Naive B cell (primary cell): ENCODE measurements at regions not wholly inside any gene's neighbourhood (a gene's known extent, or its start where the extent isn't known, plus 50 kb on each side); places are given as distances from the start of the nearest gene placed in this dataset.
"Not testable (repeated sequence)": the region's sequence is repeated elsewhere in the genome, so short reads cannot be mapped to it uniquely, and the experiment has no call there.

Experiments
- ATAC-seq, 2 donors: fragments of 150-1000 bp; cut with Tn5 transposase; 2 replicates each; pipeline ENCODE4 v1.10.0; 2021; ENCODE audit warnings: low read depth in 2 of 2, mild to moderate bottlenecking in 2 of 2, moderate library complexity in 2 of 2
- DNase-seq: peaks from one replicate; pipeline ENCODE4 v3.0.0; 2022
- H3K27ac Mint-ChIP-seq, 6 donors: one replicate each; pipeline ENCODE4 v1.8.0; 2020 to 2022; ENCODE audit warnings: mild to moderate bottlenecking in 6 of 6, mixed read lengths in 6 of 6, moderate library complexity in 5 of 6, inconsistent platforms in 2 of 6
- H3K27me3 Mint-ChIP-seq, 3 donors: one replicate each; pipeline ENCODE4 v1.8.0; 2021 to 2022; ENCODE audit warnings: mixed read lengths in 3 of 3, mild to moderate bottlenecking in 1 of 3
- H3K36me3 Mint-ChIP-seq, 2 donors: one replicate each; pipeline ENCODE4 v1.8.0; 2020 to 2022; ENCODE audit warnings: mixed read lengths in 2 of 2, inconsistent platforms in 1 of 2, mild to moderate bottlenecking in 1 of 2
- H3K4me1 Mint-ChIP-seq, 3 donors: one replicate each; pipeline ENCODE4 v1.8.0; 2020 to 2022; ENCODE audit warnings: mixed read lengths in 3 of 3, inconsistent platforms in 1 of 3, mild to moderate bottlenecking in 1 of 3, moderate library complexity in 1 of 3
- H3K4me3 Mint-ChIP-seq, 8 donors: one replicate each; pipeline ENCODE4 v1.8.0; 2020 to 2022; ENCODE audit warnings: mild to moderate bottlenecking in 8 of 8, mixed read lengths in 8 of 8, moderate library complexity in 8 of 8, inconsistent platforms in 2 of 8
- H3K9me3 Mint-ChIP-seq, 7 donors: one replicate each; pipeline ENCODE4 v1.8.0; 2020 to 2022; ENCODE audit warnings: mixed read lengths in 7 of 7, mild to moderate bottlenecking in 5 of 7, inconsistent platforms in 2 of 7, moderate library complexity in 1 of 7

GRCh38 chr3:139108253-139108969, 63.7 kb upstream of the PRR23C start:
- DNase-seq: no peak
- peaks cover 9 to 34% (median 28%) of the 10 kb centered on the region in 3 donors for H3K27me3 Mint-ChIP-seq
- H3K4me1 Mint-ChIP-seq: peaks cover 3 to 11% (median 5%) of the 10 kb centered on the region in 3 donors

GRCh38 chr3:139109271-139109670, 64.6 kb upstream of the PRR23C start:
- peaks cover 3 to 11% (median 5%) of the 10 kb centered on the region in 3 donors for H3K4me1 Mint-ChIP-seq
- H3K36me3 Mint-ChIP-seq: no peaks in the 10 kb centered on the region
- DNase-seq (no peak), ATAC-seq (no peak)
- H3K27me3 Mint-ChIP-seq: peaks cover 16 to 38% (median 28%) of the 10 kb centered on the region in 3 donors
- H3K27ac Mint-ChIP-seq: no peak overlapping the region
- no peaks in the 10 kb centered on the region for H3K9me3 Mint-ChIP-seq
- H3K4me3 Mint-ChIP-seq: no peak overlapping the region

More at GRCh38 chr3:139108253-139108969, 63.7 kb upstream of the PRR23C start:
- Mint-ChIP-seq H3K36me3 (no peaks in the 10 kb centered on the region), H3K9me3 (no peaks in the 10 kb centered on the region), H3K27ac (no peak overlapping the region), H3K4me3 (no peak overlapping the region)
- no peak for ATAC-seq

GRCh38 chr3:139110072-139110830, 65.6 kb upstream of the PRR23C start:
- H3K9me3 Mint-ChIP-seq: no peaks in the 10 kb centered on the region
- no peak for DNase-seq
- no peak overlapping the region for H3K4me3 Mint-ChIP-seq

GRCh38 chr3:139110929-139111328, 66.2 kb upstream of the PRR23C start:
- ATAC-seq, H3K9me3 Mint-ChIP-seq, H3K27ac Mint-ChIP-seq, DNase-seq, H3K4me3 Mint-ChIP-seq, H3K36me3 Mint-ChIP-seq: not testable (repeated sequence)
- H3K27me3 Mint-ChIP-seq: peaks cover 16 to 28% (median 27%) of the 10 kb centered on the region in 3 donors
- H3K4me1 Mint-ChIP-seq: peaks cover 3 to 11% (median 5%) of the 10 kb centered on the region in 3 donors

More at GRCh38 chr3:139110072-139110830, 65.6 kb upstream of the PRR23C start:
- peaks cover 3 to 11% (median 5%) of the 10 kb centered on the region in 3 donors for H3K4me1 Mint-ChIP-seq
- no peak for ATAC-seq
- H3K27me3 Mint-ChIP-seq: peaks cover 16 to 31% (median 28%) of the 10 kb centered on the region in 3 donors
- no peak overlapping the region for H3K27ac Mint-ChIP-seq
- H3K36me3 Mint-ChIP-seq: no peaks in the 10 kb centered on the region

GRCh38 chr3:139111392-139112229, 66.9 kb upstream of the PRR23C start:
- Mint-ChIP-seq H3K9me3 (no peaks in the 10 kb centered on the region), H3K27me3 (peaks cover 16 to 28% (median 25%) of the 10 kb centered on the region in 3 donors), H3K4me1 (peaks cover 3 to 11% (median 5%) of the 10 kb centered on the region in 3 donors), H3K36me3 (no peaks in the 10 kb centered on the region), H3K27ac (no peak overlapping the region), H3K4me3 (no peak overlapping the region)
- DNase-seq (peak; percentile 9), ATAC-seq (peak; percentile 32 to 49)

- DNase-seq (no peak), ATAC-seq (no peak)
- Mint-ChIP-seq H3K4me1 (peaks cover 3 to 11% (median 5%) of the 10 kb centered on the region in 3 donors), H3K27me3 (peaks cover 16 to 28% (median 20%) of the 10 kb centered on the region in 3 donors), H3K36me3 (no peaks in the 10 kb centered on the region), H3K9me3 (no peaks in the 10 kb centered on the region), H3K27ac (no peak overlapping the region), H3K4me3 (no peak overlapping the region)
Observed at GRCh38 chr3:139112230-139112558, 67.5 kb upstream of the PRR23C start.

- no peaks in the 10 kb centered on the region for H3K36me3 Mint-ChIP-seq
- peaks cover 16 to 28% (median 19%) of the 10 kb centered on the region in 3 donors for H3K27me3 Mint-ChIP-seq
- ATAC-seq (no peak), DNase-seq (no peak)
- no peaks in the 10 kb centered on the region for H3K9me3 Mint-ChIP-seq
- peaks cover 3 to 11% (median 5%) of the 10 kb centered on the region in 3 donors for H3K4me1 Mint-ChIP-seq
- H3K4me3 Mint-ChIP-seq: no peak overlapping the region
- H3K27ac Mint-ChIP-seq: no peak overlapping the region
Observed at GRCh38 chr3:139113231-139113992, 68.7 kb upstream of the PRR23C start.

- Mint-ChIP-seq H3K4me1 (peaks cover 3 to 11% (median 5%) of the 10 kb centered on the region in 3 donors), H3K36me3 (no peaks in the 10 kb centered on the region), H3K27me3 (peaks cover 16 to 28% (median 19%) of the 10 kb centered on the region in 3 donors), H3K9me3 (no peaks in the 10 kb centered on the region), H3K27ac (no peak overlapping the region), H3K4me3 (no peak overlapping the region)
- ATAC-seq (no peak), DNase-seq (no peak)
Observed at GRCh38 chr3:139113993-139114375, 69.3 kb upstream of the PRR23C start.

GRCh38 chr3:139116631-139117030, 71.9 kb upstream of the PRR23C start:
- not testable (repeated sequence) for H3K9me3 Mint-ChIP-seq, H3K4me1 Mint-ChIP-seq, H3K27ac Mint-ChIP-seq, DNase-seq, ATAC-seq, H3K4me3 Mint-ChIP-seq, H3K36me3 Mint-ChIP-seq
- H3K27me3 Mint-ChIP-seq: peaks cover 15 to 19% (median 16%) of the 10 kb centered on the region in 3 donors

- H3K27ac Mint-ChIP-seq: no peak overlapping the region
- DNase-seq (no peak), ATAC-seq (no peak)
- peaks cover 0 to 3% (median 0%) of the 10 kb centered on the region in 3 donors for H3K4me1 Mint-ChIP-seq
- no peaks in the 10 kb centered on the region for H3K9me3 Mint-ChIP-seq
- no peak overlapping the region for H3K4me3 Mint-ChIP-seq
- peaks cover 10 to 15% (median 14%) of the 10 kb centered on the region in 3 donors for H3K27me3 Mint-ChIP-seq
- no peaks in the 10 kb centered on the region for H3K36me3 Mint-ChIP-seq
Observed at GRCh38 chr3:139117136-139117675, 72.5 kb upstream of the PRR23C start.

- no peak for ATAC-seq
- H3K4me1 Mint-ChIP-seq: peaks cover 0 to 2% (median 0%) of the 10 kb centered on the region in 3 donors
- no peak for DNase-seq
- H3K27ac Mint-ChIP-seq: no peak overlapping the region
- peaks cover 2 to 8% (median 6%) of the 10 kb centered on the region in 3 donors for H3K27me3 Mint-ChIP-seq
- H3K9me3 Mint-ChIP-seq: no peaks in the 10 kb centered on the region
- H3K36me3 Mint-ChIP-seq: no peaks in the 10 kb centered on the region
- no peak overlapping the region for H3K4me3 Mint-ChIP-seq
Observed at GRCh38 chr3:139117883-139118760, 73.4 kb upstream of the PRR23C start.

GRCh38 chr3:139118835-139119234, 74.1 kb upstream of the PRR23C start:
- H3K4me1 Mint-ChIP-seq: peaks cover 0 to 2% (median 0%) of the 10 kb centered on the region in 3 donors
- H3K27ac Mint-ChIP-seq: peak overlapping the region in 1 of 6 donors; percentile 85
- H3K9me3 Mint-ChIP-seq: no peaks in the 10 kb centered on the region
- no peak overlapping the region for H3K4me3 Mint-ChIP-seq
- ATAC-seq (no peak), DNase-seq (no peak)
- no peaks in the 10 kb centered on the region for H3K36me3 Mint-ChIP-seq
- H3K27me3 Mint-ChIP-seq: peaks cover 0 to 2% (median 0%) of the 10 kb centered on the region in 3 donors
